ENCODE measurements at regions not wholly inside any gene's neighbourhood (a gene's known extent, or its start where the extent isn't known, plus 50 kb on each side); places are given as distances from the start of the nearest gene placed in this dataset.

DNA sequence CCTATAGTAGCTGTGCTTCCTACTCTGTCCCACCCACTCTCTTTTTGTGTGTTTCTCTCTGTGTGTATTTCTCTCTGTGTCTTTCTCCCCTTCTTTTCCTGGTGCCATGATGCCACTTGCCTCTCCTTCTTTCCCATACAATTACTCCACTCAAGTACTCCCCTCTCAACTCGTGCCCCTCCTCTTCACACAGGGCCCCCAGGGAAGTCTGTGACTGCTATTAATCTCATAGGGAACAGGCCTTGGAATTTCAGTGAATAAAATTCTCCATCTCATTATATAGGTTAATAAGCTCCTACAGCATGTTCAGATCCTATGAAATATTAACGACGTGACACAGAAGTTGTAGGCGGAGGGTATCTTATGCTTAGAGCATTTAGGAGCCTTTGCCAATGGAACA, 205.9 kb upstream of the EPHA4 start:
- TF ChIP-seq, protein P1, sequence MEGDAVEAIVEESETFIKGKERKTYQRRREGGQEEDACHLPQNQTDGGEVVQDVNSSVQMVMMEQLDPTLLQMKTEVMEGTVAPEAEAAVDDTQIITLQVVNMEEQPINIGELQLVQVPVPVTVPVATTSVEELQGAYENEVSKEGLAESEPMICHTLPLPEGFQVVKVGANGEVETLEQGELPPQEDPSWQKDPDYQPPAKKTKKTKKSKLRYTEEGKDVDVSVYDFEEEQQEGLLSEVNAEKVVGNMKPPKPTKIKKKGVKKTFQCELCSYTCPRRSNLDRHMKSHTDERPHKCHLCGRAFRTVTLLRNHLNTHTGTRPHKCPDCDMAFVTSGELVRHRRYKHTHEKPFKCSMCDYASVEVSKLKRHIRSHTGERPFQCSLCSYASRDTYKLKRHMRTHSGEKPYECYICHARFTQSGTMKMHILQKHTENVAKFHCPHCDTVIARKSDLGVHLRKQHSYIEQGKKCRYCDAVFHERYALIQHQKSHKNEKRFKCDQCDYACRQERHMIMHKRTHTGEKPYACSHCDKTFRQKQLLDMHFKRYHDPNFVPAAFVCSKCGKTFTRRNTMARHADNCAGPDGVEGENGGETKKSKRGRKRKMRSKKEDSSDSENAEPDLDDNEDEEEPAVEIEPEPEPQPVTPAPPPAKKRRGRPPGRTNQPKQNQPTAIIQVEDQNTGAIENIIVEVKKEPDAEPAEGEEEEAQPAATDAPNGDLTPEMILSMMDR (IDR thresholded peaks at IDR 0.05 in 2 of 3, conservative IDR thresholded peaks at IDR 0.05 in 1 of 3; ENCODE audit: borderline replicate concordance in 1 of 3, insufficient read depth in 1 of 3, low read depth in 2 of 3, low read length in 2 of 3): no peak
- TF ChIP-seq, protein P2, sequence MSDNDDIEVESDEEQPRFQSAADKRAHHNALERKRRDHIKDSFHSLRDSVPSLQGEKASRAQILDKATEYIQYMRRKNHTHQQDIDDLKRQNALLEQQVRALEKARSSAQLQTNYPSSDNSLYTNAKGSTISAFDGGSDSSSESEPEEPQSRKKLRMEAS (IDR thresholded peaks at IDR 0.05): no peak
- TF ChIP-seq POLR2AphosphoS5 (IDR thresholded peaks at IDR 0.05; ENCODE audit: low read depth, low read length) (no peak), POLR2A (IDR thresholded peaks at IDR 0.05; ENCODE audit: borderline replicate concordance, extremely low read depth, insufficient read depth, insufficient read length) (no peak), JUND (IDR thresholded peaks at IDR 0.05) (no peak), ELF1 (IDR thresholded peaks at IDR 0.05; ENCODE audit: borderline replicate concordance, low read depth) (no peak), TCF7L2 (IDR thresholded peaks at IDR 0.05; ENCODE audit: borderline replicate concordance, extremely low read depth, insufficient read depth, insufficient read length) (no peak), ZFX (IDR thresholded peaks at IDR 0.05) (no peak), EZH2 (IDR thresholded peaks at IDR 0.05) (no peak), ZNF274 (IDR thresholded peaks at IDR 0.05; ENCODE audit: low read depth, low read length) (no peak)
- TF ChIP-seq, protein P3, sequence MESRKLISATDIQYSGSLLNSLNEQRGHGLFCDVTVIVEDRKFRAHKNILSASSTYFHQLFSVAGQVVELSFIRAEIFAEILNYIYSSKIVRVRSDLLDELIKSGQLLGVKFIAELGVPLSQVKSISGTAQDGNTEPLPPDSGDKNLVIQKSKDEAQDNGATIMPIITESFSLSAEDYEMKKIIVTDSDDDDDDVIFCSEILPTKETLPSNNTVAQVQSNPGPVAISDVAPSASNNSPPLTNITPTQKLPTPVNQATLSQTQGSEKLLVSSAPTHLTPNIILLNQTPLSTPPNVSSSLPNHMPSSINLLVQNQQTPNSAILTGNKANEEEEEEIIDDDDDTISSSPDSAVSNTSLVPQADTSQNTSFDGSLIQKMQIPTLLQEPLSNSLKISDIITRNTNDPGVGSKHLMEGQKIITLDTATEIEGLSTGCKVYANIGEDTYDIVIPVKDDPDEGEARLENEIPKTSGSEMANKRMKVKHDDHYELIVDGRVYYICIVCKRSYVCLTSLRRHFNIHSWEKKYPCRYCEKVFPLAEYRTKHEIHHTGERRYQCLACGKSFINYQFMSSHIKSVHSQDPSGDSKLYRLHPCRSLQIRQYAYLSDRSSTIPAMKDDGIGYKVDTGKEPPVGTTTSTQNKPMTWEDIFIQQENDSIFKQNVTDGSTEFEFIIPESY (IDR thresholded peaks at IDR 0.05; ENCODE audit: extremely low read depth, insufficient replicate concordance, low read length): no peak
- TF ChIP-seq, protein P4, sequence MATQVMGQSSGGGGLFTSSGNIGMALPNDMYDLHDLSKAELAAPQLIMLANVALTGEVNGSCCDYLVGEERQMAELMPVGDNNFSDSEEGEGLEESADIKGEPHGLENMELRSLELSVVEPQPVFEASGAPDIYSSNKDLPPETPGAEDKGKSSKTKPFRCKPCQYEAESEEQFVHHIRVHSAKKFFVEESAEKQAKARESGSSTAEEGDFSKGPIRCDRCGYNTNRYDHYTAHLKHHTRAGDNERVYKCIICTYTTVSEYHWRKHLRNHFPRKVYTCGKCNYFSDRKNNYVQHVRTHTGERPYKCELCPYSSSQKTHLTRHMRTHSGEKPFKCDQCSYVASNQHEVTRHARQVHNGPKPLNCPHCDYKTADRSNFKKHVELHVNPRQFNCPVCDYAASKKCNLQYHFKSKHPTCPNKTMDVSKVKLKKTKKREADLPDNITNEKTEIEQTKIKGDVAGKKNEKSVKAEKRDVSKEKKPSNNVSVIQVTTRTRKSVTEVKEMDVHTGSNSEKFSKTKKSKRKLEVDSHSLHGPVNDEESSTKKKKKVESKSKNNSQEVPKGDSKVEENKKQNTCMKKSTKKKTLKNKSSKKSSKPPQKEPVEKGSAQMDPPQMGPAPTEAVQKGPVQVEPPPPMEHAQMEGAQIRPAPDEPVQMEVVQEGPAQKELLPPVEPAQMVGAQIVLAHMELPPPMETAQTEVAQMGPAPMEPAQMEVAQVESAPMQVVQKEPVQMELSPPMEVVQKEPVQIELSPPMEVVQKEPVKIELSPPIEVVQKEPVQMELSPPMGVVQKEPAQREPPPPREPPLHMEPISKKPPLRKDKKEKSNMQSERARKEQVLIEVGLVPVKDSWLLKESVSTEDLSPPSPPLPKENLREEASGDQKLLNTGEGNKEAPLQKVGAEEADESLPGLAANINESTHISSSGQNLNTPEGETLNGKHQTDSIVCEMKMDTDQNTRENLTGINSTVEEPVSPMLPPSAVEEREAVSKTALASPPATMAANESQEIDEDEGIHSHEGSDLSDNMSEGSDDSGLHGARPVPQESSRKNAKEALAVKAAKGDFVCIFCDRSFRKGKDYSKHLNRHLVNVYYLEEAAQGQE (IDR thresholded peaks at IDR 0.05; ENCODE audit: low read depth): no peak

All from HCT116 (cell line).